HG02610 (cell line): ENCODE measurements at regions not wholly inside any gene's neighbourhood (a gene's known extent, or its start where the extent isn't known, plus 50 kb on each side); places are given as distances from the start of the nearest gene placed in this dataset.

ENCODE experiments used
- ATAC-seq: cut with Tn5 transposase; IDR thresholded peaks from one replicate; pipeline ENCODE4 v1.9.1; 2021; ENCODE audit warnings: mild to moderate bottlenecking, moderate library complexity; ENCODE audit not compliant: unreplicated experiment

DNA sequence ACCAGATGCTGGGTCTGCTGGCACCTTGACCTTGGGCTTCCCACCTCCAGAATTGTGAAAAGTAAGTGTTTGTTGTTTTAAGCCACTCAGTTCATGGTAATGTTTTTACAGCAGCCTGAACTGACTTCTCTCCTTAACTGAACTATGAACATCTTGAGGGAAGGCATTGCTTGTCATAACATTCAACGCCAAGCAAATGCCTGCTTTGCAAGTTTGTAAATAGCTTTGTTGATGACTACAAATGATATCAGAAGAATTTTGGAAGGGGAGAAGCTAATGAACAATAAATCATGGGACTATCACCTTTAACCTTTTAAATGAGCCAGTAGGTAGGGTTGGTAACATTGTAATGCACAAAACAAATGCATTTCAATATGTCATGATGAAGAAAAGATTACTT lies 402.4 kb upstream of the ADARB2 start:
- ATAC-seq: no peak

GRCh38 chr10:2137549-2138174 lies 400.3 kb upstream of the ADARB2 start:
- no peak for ATAC-seq

DNA sequence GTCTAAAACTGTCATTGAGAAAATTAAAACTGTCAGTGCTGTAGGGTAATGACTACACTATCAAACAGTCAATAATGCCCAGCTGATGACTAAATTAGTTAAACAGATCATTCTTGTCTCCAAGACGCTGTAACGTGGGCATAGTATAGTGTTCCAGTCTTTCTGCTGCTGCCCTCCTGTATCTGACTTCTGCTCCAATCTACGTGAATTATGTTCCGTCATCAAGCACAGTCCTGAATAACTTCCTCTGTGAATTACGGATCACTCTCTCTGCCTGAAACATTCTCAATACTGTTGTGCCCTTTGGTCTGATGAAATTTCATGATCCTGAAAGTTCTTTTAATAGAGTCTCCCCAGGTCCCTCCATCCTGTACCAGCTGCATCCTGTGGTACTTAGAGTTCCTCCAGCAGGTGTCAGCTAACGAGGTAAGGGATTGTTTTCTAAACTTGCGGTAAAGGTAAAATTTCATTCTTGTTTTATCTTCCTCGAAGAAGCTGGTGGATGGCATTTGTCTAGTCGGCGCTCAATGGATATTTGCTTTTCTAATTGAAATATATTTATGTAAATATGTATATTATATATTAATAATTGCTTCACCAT lies 393.5 kb upstream of the ADARB2 start:
- ATAC-seq: no peak

GRCh38 chr10:2128991-2129390 lies 391.7 kb upstream of the ADARB2 start:
- no peak for ATAC-seq

GRCh38 chr10:2124135-2124534 lies 386.8 kb upstream of the ADARB2 start:
- no peak for ATAC-seq

GRCh38 chr10:2122431-2123124 lies 385.3 kb upstream of the ADARB2 start:
- no peak for ATAC-seq

- ATAC-seq: no peak
Measured at GRCh38 chr10:2121929-2122328, 384.6 kb upstream of the ADARB2 start.

DNA sequence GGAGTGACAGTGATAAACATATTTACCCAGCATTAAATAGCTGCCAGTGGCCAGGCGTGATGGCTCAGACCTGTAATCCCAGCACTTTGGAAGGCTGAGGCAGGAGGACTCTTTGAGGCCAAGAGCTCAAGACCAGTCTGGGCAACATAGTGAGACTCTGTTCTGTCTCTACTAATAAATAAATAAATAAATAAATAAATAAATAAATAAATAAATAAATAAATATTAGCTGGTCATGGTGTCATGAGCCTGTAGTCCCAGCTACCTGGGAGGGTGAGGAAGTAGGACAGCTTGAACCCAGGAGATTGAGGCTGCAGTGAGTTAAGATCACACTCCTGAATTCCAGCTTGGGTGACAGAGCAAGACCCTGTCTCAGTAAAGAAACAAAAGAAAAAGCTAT lies 384.0 kb upstream of the ADARB2 start:
- no peak for ATAC-seq

DNA sequence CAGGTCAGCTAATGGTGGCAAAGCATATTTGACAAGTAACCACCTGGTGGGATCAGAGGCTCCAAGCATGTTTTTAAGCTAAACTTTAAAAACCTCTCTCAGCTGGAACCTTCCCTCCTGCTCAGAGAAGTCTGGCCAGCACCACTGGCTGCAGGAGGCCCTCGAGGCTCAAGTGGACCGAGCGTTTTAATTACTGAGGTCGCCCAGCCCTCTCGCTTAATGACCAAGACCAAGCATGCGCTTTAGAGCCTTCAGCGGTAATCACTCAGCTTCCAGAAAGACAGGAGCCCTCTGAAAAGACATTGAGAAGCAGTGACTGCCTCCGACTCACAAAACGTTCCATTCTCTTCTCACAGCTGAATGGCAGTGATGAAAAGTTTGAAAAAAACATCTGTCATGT lies 383.4 kb upstream of the ADARB2 start:
- no peak for ATAC-seq

GRCh38 chr10:2119316-2119715 lies 382.0 kb upstream of the ADARB2 start:
- no peak for ATAC-seq

DNA sequence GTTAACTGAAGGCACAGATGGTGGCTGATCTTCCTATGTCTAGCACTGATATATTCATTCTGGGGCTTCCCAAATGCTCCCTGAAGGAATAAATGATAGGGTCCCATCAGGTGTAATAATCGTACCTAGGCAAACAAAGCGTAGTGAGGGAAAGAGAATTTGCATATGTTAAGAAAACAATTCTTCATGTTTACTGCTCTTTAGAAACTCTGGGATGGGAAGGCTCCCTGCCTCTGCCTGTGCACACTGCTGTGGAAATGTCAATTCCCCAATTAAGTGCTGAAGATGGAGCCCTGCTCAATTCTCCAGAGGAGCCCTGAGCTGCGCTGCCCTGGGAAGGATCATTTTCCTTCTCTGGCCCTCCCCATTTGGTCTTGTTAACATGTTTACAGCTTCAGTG lies 380.9 kb upstream of the ADARB2 start:
- ATAC-seq: no peak

DNA sequence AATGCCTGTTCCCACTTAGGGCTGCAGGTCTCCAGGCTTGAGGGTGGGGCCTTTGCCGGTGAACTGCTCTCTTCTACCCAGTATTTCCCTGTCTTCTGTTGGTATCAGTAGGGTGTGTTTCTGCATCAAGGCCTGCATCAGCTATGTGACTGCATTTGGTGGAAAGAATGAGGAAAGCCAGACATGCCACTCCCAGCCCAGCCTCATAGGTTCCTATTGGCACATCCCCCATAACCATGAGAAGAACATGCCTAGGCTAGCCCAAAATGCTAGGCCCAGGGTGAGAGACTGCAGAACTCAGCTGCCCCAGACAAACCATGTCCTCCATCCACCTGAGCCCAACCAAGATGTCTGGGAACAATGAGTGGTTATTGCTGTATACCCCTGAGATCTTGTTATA lies 380.3 kb upstream of the ADARB2 start:
- ATAC-seq: no peak

DNA sequence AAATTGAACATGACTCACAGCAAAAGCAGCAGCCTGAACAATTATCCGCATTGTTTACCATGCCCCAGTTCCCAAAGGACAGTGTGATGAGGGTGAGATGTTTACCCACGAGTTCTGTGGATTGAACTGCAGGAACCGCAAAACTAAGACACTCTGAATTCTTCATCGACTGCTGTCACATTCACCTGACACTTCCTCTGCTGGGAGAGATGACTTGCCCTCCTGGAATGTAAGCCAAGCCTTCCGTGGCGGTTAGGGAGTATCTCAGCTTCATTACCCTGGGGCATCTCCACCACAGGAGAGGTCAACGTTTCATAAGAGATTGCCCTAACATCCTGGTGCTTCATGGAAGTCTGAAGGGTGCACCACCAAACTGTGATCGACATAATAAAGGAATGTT lies 374.6 kb upstream of the ADARB2 start:
- no peak for ATAC-seq

- ATAC-seq: no peak
Measured at GRCh38 chr10:2108496-2108895, 371.2 kb upstream of the ADARB2 start.

GRCh38 chr10:2106641-2107040 lies 369.3 kb upstream of the ADARB2 start:
- no peak for ATAC-seq

- no peak for ATAC-seq
Measured at GRCh38 chr10:2099321-2099720, 362.0 kb upstream of the ADARB2 start.

DNA sequence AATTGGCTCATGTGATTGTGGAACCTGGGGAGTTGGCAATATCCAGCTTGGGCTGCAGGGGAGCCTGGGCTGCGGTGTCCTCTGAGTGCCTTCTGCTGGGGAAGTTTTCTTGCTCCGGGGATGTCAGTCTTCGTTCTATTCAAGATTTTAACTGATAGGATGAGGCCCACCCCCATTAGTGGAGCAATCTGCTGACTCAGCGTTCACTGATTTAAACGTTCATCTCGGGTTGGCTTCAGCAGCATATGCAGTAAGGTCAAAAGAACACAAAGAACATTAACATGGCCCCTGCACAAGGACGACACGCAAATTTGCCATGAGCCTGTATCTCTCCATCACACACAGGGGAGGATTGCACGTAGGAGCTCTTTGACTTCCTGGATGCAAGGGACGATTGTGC lies 360.6 kb upstream of the ADARB2 start:
- no peak for ATAC-seq

DNA sequence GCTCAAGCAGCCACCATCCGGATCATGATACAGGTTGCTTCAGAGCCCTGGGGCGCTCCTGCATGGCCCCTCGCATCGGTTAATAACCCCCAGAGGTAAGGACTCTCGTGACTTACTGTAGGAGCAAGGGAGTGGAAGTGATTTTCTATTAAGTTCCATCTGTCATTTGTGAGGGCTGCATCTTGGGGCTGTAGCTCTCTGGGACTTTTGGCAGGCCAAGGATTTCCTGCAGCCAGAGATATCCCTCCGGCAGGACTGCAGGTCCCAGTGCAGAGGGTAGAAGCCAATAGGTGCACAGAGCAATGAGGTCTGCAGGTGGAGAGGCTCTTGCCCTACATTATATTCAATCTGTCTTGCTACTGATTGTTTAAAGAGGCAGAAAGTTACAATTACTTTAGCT lies 356.8 kb upstream of the ADARB2 start:
- ATAC-seq: no peak

DNA sequence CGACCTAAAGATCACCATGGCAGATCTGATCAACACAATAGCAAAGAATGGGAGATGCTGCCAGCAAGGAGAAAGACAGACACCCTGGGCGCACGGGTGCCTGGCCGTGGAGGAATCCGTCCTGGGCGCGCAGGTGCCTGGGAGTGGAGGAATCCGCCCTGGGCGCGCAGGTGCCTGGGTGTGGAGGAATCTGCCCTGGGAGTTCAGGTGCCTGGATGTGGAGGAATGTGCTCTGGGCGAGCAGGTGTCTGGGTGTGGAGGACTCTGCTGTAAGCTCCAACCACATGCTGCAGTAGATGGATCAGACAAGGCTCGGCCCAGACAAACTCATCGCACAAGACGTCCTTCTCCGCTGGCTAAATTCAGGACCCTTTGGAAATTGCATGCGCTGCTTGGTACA lies 346.3 kb upstream of the ADARB2 start:
- ATAC-seq: no peak

- ATAC-seq: peak; percentile 91
Measured at GRCh38 chr10:2081501-2081900, 344.2 kb upstream of the ADARB2 start.

DNA sequence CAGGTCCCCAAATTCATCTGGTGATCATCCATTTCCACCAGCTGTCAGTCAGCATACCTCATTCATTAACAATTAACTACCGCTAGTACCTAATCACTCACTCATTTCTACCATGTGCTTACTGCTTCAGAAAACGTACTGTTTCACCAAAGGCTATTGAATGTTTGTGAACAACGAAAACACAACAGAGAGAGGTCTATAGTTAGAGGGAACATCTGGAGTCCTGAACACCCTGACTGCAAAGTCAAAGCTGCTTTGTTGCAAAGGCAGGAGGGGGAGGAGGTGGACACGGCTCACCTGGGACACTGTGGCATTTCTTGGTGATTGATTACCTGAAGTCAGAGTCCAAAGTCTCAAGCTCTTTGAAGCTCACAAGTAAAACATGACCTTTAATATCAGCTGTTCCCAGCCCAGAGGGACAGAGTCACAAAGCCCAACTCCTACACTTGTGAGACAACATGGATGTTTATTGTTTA lies 342.3 kb upstream of the ADARB2 start:
- ATAC-seq: no peak

DNA sequence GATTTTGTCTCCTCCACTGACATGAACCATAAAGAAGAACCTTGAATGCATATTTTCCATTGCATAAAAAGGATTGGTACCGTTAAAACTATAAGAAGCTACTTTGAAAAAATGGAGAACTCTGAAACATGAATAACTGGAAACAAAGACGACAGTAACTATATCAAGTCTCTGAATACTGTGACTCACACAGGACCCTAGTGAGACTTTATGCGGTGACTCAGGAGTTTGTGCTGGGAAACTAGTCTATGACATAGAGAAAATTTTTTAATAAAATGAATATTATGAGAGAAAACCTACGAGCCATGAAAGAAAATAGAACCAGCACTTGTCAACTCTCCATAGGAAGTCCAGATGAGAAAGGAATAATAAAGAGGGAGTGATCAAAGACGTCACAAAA lies 339.9 kb upstream of the ADARB2 start:
- ATAC-seq: no peak
